ENCODE measurements at regions not wholly inside any gene's neighbourhood (a gene's known extent, or its start where the extent isn't known, plus 50 kb on each side); places are given as distances from the start of the nearest gene placed in this dataset.

DNA sequence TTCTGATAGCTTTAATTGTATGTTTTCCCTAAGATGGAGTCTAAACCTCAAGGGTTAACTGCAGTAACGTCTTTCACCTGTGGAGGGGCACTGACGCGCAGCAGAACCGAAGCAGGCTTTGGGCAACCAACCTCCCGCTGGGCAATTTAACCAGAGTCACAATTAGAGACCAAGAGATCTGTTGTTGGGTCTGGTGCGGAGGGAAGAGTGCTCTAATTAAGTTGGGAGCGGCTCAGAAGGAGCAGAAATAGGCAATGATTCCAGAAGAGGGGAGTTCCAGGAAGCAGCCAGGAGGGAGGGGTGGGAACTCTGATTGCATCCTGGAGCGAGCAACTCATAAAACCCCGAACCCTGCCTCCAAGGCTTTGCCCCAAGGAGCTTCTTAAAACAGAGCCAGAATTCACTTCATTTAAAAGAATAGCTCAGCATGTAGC lies 245.8 kb downstream of the PAX3 start:
- no peak for TF ChIP-seq CREB1 (IDR thresholded peaks at IDR 0.05)
- TF ChIP-seq CREB1 (CRISPR knock-in tag; IDR thresholded peaks at IDR 0.05) = no peak
- no peak for TF ChIP-seq ZNF879 (CRISPR knock-in tag; IDR thresholded peaks at IDR 0.05)
- no peak for TF ChIP-seq KAT8 (CRISPR knock-in tag; IDR thresholded peaks at IDR 0.05)
- TF ChIP-seq, protein P1, sequence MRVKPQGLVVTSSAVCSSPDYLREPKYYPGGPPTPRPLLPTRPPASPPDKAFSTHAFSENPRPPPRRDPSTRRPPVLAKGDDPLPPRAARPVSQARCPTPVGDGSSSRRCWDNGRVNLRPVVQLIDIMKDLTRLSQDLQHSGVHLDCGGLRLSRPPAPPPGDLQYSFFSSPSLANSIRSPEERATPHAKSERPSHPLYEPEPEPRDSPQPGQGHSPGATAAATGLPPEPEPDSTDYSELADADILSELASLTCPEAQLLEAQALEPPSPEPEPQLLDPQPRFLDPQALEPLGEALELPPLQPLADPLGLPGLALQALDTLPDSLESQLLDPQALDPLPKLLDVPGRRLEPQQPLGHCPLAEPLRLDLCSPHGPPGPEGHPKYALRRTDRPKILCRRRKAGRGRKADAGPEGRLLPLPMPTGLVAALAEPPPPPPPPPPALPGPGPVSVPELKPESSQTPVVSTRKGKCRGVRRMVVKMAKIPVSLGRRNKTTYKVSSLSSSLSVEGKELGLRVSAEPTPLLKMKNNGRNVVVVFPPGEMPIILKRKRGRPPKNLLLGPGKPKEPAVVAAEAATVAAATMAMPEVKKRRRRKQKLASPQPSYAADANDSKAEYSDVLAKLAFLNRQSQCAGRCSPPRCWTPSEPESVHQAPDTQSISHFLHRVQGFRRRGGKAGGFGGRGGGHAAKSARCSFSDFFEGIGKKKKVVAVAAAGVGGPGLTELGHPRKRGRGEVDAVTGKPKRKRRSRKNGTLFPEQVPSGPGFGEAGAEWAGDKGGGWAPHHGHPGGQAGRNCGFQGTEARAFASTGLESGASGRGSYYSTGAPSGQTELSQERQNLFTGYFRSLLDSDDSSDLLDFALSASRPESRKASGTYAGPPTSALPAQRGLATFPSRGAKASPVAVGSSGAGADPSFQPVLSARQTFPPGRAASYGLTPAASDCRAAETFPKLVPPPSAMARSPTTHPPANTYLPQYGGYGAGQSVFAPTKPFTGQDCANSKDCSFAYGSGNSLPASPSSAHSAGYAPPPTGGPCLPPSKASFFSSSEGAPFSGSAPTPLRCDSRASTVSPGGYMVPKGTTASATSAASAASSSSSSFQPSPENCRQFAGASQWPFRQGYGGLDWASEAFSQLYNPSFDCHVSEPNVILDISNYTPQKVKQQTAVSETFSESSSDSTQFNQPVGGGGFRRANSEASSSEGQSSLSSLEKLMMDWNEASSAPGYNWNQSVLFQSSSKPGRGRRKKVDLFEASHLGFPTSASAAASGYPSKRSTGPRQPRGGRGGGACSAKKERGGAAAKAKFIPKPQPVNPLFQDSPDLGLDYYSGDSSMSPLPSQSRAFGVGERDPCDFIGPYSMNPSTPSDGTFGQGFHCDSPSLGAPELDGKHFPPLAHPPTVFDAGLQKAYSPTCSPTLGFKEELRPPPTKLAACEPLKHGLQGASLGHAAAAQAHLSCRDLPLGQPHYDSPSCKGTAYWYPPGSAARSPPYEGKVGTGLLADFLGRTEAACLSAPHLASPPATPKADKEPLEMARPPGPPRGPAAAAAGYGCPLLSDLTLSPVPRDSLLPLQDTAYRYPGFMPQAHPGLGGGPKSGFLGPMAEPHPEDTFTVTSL (CRISPR knock-in tag; IDR thresholded peaks at IDR 0.05; ENCODE audit: borderline replicate concordance) = no peak
- no peak for TF ChIP-seq YY1 (IDR thresholded peaks at IDR 0.05; ENCODE audit: insufficient read depth, insufficient replicate concordance, low read depth, low read length)

All from HepG2 (cell line).